Breast epithelium (tissue), 3 donors: ENCODE measurements at regions not wholly inside any gene's neighbourhood (a gene's known extent, or its start where the extent isn't known, plus 50 kb on each side); places are given as distances from the start of the nearest gene placed in this dataset.
"Not testable (repeated sequence)": the region's sequence is repeated elsewhere in the genome, so short reads cannot be mapped to it uniquely, and the experiment has no call there.

Experiments
- CTCF ChIP-seq, 3 donors: fragments of 450-650 bp; IDR thresholded peaks; one replicate each; pipeline ENCODE4 v1.5.1; 2016 to 2017; ENCODE audit warnings: antibody characterized with exemption in 3 of 3, mild to moderate bottlenecking in 3 of 3, moderate library complexity in 3 of 3
- POLR2A ChIP-seq: fragments of 450-650 bp; IDR thresholded peaks from one replicate; pipeline ENCODE4 v1.6.1; 2016; ENCODE audit warnings: antibody characterized with exemption, mild to moderate bottlenecking, moderate library complexity

GRCh38 chr14:39589882-39590281, 157.6 kb upstream of the FBXO33 start:
- not testable (repeated sequence) for TF ChIP-seq CTCF (IDR thresholded peaks at IDR 0.05); POLR2A
